H9 (cell line): ENCODE measurements at regions not wholly inside any gene's neighbourhood (a gene's known extent, or its start where the extent isn't known, plus 50 kb on each side); places are given as distances from the start of the nearest gene placed in this dataset.

ENCODE experiments used
- DNase-seq: peaks from one replicate; pipeline ENCODE4 v3.0.0-alpha.2; 2017
- H2AFZ ChIP-seq: one replicate; pipeline ENCODE4 v1.6.1; 2013; ENCODE audit warnings: mild to moderate bottlenecking, low read length, control low read depth, moderate library complexity
- H2AK5ac ChIP-seq: 2 replicates; pipeline ENCODE4 v1.6.1; 2013; ENCODE audit warnings: low read length, control low read depth, mixed read lengths; ENCODE audit not compliant: insufficient read length
- H2BK120ac ChIP-seq: one replicate; pipeline ENCODE4 v1.6.1; 2013; ENCODE audit warnings: low read depth, mild to moderate bottlenecking, low read length, control low read depth, inconsistent platforms; ENCODE audit not compliant: poor library complexity, severe bottlenecking
- H2BK12ac ChIP-seq: 2 replicates; pipeline ENCODE4 v1.6.1; 2013; ENCODE audit warnings: low read length, control low read depth, mixed read lengths, low read depth; ENCODE audit not compliant: insufficient read length
- H2BK15ac ChIP-seq: 2 replicates; pipeline ENCODE4 v1.6.1; 2013; ENCODE audit warnings: low read depth, low read length, control low read depth
- H2BK20ac ChIP-seq: one replicate; pipeline ENCODE4 v1.6.1; 2013; ENCODE audit warnings: low read depth, mild to moderate bottlenecking, low read length, control low read depth, inconsistent platforms; ENCODE audit not compliant: poor library complexity, severe bottlenecking
- H2BK5ac ChIP-seq: 2 replicates; pipeline ENCODE4 v1.6.1; 2013; ENCODE audit warnings: low read length, control low read depth, mixed read lengths; ENCODE audit not compliant: insufficient read length
- H3K14ac ChIP-seq: 2 replicates; pipeline ENCODE4 v1.6.1; 2013; ENCODE audit warnings: low read length, control low read depth; ENCODE audit not compliant: insufficient read depth
- H3K18ac ChIP-seq: 2 replicates; pipeline ENCODE4 v1.6.1; 2013; ENCODE audit warnings: low read depth, mild to moderate bottlenecking, mixed read lengths, low read length, control low read depth; ENCODE audit not compliant: insufficient read length
- H3K23ac ChIP-seq: 2 replicates; pipeline ENCODE4 v1.6.1; 2013; ENCODE audit warnings: low read length, control low read depth, mixed read lengths, low read depth; ENCODE audit not compliant: insufficient read length
- H3K23me2 ChIP-seq: 2 replicates; pipeline ENCODE4 v1.6.1; 2013; ENCODE audit warnings: low read depth, mild to moderate bottlenecking, mixed read lengths, low read length, control low read depth; ENCODE audit not compliant: insufficient read length, poor library complexity, severe bottlenecking
- H3K27ac ChIP-seq: 2 replicates; pipeline ENCODE4 v1.5.1; 2013; ENCODE audit warnings: low read length, control low read depth, mixed read lengths, low read depth; ENCODE audit not compliant: insufficient read length
- H3K27me3 ChIP-seq: 2 replicates; pipeline ENCODE4 v1.6.1; 2013; ENCODE audit warnings: low read length, control low read depth, inconsistent platforms; ENCODE audit not compliant: insufficient read depth
- H3K4ac ChIP-seq: 2 replicates; pipeline ENCODE4 v1.6.1; 2013; ENCODE audit warnings: low read depth, mild to moderate bottlenecking, control low read depth, inconsistent platforms, low read length, moderate library complexity
- H3K4me1 ChIP-seq: 2 replicates; pipeline ENCODE4 v1.6.1; 2013; ENCODE audit warnings: low read length, control low read depth, inconsistent platforms; ENCODE audit not compliant: insufficient read depth
- H3K4me2 ChIP-seq: 2 replicates; pipeline ENCODE4 v1.6.1; 2013; ENCODE audit warnings: low read length, control low read depth, mixed read lengths; ENCODE audit not compliant: insufficient read length, insufficient read depth
- H3K56ac ChIP-seq: 2 replicates; pipeline ENCODE4 v1.6.1; 2013; ENCODE audit warnings: low read depth, mild to moderate bottlenecking, mixed read lengths, low read length, control low read depth; ENCODE audit not compliant: insufficient read length
- H3K79me1 ChIP-seq: 2 replicates; pipeline ENCODE4 v1.6.1; 2013; ENCODE audit warnings: low read depth, mild to moderate bottlenecking, moderate library complexity, low read length, control low read depth, inconsistent platforms; ENCODE audit not compliant: insufficient read depth, poor library complexity, severe bottlenecking
- H3K79me2 ChIP-seq: 2 replicates; pipeline ENCODE4 v1.6.1; 2013; ENCODE audit warnings: low read length, control low read depth, inconsistent platforms; ENCODE audit not compliant: insufficient read depth
- H3K9ac ChIP-seq: 2 replicates; pipeline ENCODE4 v1.6.1; 2013; ENCODE audit warnings: low read length, control low read depth, mixed read lengths; ENCODE audit not compliant: insufficient read length; ENCODE audit errors: extremely low read depth
- H3K9me3 ChIP-seq: one replicate; pipeline ENCODE4 v1.6.1; 2013; ENCODE audit warnings: low read depth, low read length, inconsistent platforms; ENCODE audit not compliant: control insufficient read depth
- H3T11ph ChIP-seq: one replicate; pipeline ENCODE4 v1.6.1; 2013; ENCODE audit warnings: mild to moderate bottlenecking, low read length, control low read depth, inconsistent platforms
- H4K20me1 ChIP-seq: one replicate; pipeline ENCODE4 v1.6.1; 2013; ENCODE audit not compliant: control insufficient read depth, insufficient read length, insufficient read depth
- H4K5ac ChIP-seq: 2 replicates; pipeline ENCODE4 v1.6.1; 2013; ENCODE audit warnings: low read depth, mild to moderate bottlenecking, mixed read lengths, low read length, control low read depth; ENCODE audit not compliant: insufficient read length
- H4K8ac ChIP-seq: replicated peaks from 2 replicates; pipeline ENCODE4 v1.6.1; 2013; ENCODE audit warnings: low read length, control low read depth, mixed read lengths, low read depth; ENCODE audit not compliant: insufficient read length
- H4K91ac ChIP-seq: 2 replicates; pipeline ENCODE4 v1.6.1; 2013; ENCODE audit warnings: low read depth, mild to moderate bottlenecking, moderate library complexity, mixed read lengths, low read length, control low read depth; ENCODE audit not compliant: insufficient read length
- H3K27ac Mint-ChIP-seq, 3 experiments: 2 replicates in 2 of 3; 3 replicates in 1 of 3; pipeline ENCODE4 v1.8.0; 2020 to 2021; ENCODE audit warnings: mixed read lengths in 3 of 3, mild to moderate bottlenecking in 1 of 3, moderate library complexity in 1 of 3
- H3K27me3 Mint-ChIP-seq: 2 replicates; pipeline ENCODE4 v1.8.0; 2021; ENCODE audit warnings: low read depth, mild to moderate bottlenecking, moderate library complexity, mixed read lengths
- H3K36me3 Mint-ChIP-seq, 3 experiments: 2 replicates in 2 of 3; 3 replicates in 1 of 3; pipeline ENCODE4 v1.8.0; 2020 to 2021; ENCODE audit warnings: low read depth in 3 of 3, mixed read lengths in 3 of 3; ENCODE audit not compliant: insufficient read depth in 1 of 3
- H3K4me1 Mint-ChIP-seq, 2 experiments: 2 replicates each; pipeline ENCODE4 v1.8.0; 2020; ENCODE audit warnings: mixed read lengths in 2 of 2
- H3K4me3 Mint-ChIP-seq, 2 experiments: 2 replicates in 1 of 2; 3 replicates in 1 of 2; pipeline ENCODE4 v1.8.0; 2020 to 2021; ENCODE audit warnings: mild to moderate bottlenecking in 2 of 2, mixed read lengths in 2 of 2, moderate library complexity in 1 of 2
- H3K9me3 Mint-ChIP-seq, 2 experiments: 2 replicates in 1 of 2; 3 replicates in 1 of 2; pipeline ENCODE4 v1.8.0; 2020; ENCODE audit warnings: mild to moderate bottlenecking in 2 of 2, mixed read lengths in 2 of 2, moderate library complexity in 1 of 2
- CTCF ChIP-seq: fragments of 200-600 bp; sonication (generic); conservative IDR thresholded peaks from 3 replicates; pipeline ENCODE4 v1.8.0; 2021; ENCODE audit warnings: antibody characterized with exemption, mild to moderate bottlenecking
- WGBS: extraction: QIAGEN DNeasy Blood & Tissue Kit; methylation state at CpG from one replicate; pipeline ENCODE4 v1.1.7; 2013; ENCODE audit warnings: missing lambda C conversion rate, low lambda C conversion rate, mixed read lengths; ENCODE audit not compliant: insufficient read length; ENCODE audit errors: extremely low coverage; 5-methylcytosine and 5-hydroxymethylcytosine counted together

GRCh38 chr22:49643998-49644397 is 183.7 kb downstream of the BRD1 start:
- peaks cover 2 to 8% of the 10 kb centered on the region in 2 experiments; a peak in 3 of 4 replicates for H3K4me1 Mint-ChIP-seq
- Histone ChIP-seq H3K27ac (no peak overlapping the region), H3K4me2 (no peak overlapping the region), H3K4me1 (no peaks in the 10 kb centered on the region), H3K9me3 (no peaks in the 10 kb centered on the region), H2AK5ac (no peak overlapping the region), H2BK5ac (no peak overlapping the region), H2AFZ (no peak overlapping the region), H2BK12ac (no peak overlapping the region), H2BK120ac (no peak overlapping the region), H3K27me3 (no peaks in the 10 kb centered on the region), H3K23me2 (no peaks in the 10 kb centered on the region), H2BK20ac (no peak overlapping the region), H4K91ac (no peak overlapping the region), H3K4ac (no peak overlapping the region), H4K8ac (no peak overlapping the region), H3K23ac (no peak overlapping the region), H3K79me2 (no peaks in the 10 kb centered on the region), H4K20me1 (no peaks in the 10 kb centered on the region), H3K9ac (no peak overlapping the region), H3T11ph (no peak overlapping the region), H3K79me1 (no peaks in the 10 kb centered on the region), H2BK15ac (no peak overlapping the region), H3K56ac (no peak overlapping the region), H3K18ac (no peak overlapping the region), H4K5ac (no peak overlapping the region), H3K14ac (no peak overlapping the region)
- no peak overlapping the region for H3K27ac Mint-ChIP-seq
- no peak for DNase-seq
- WGBS: no CpG with 5 or more reads among the region's 6 CpGs
- no peaks in the 10 kb centered on the region for H3K36me3 Mint-ChIP-seq
- H3K9me3 Mint-ChIP-seq: no peaks in the 10 kb centered on the region; a peak in 1 of 5 replicates
- peaks cover 4% of the 10 kb centered on the region for H3K27me3 Mint-ChIP-seq
- no peak for TF ChIP-seq CTCF
- H3K4me3 Mint-ChIP-seq: no peak overlapping the region
